ENCODE measurements at regions not wholly inside any gene's neighbourhood (a gene's known extent, or its start where the extent isn't known, plus 50 kb on each side); places are given as distances from the start of the nearest gene placed in this dataset.

DNA sequence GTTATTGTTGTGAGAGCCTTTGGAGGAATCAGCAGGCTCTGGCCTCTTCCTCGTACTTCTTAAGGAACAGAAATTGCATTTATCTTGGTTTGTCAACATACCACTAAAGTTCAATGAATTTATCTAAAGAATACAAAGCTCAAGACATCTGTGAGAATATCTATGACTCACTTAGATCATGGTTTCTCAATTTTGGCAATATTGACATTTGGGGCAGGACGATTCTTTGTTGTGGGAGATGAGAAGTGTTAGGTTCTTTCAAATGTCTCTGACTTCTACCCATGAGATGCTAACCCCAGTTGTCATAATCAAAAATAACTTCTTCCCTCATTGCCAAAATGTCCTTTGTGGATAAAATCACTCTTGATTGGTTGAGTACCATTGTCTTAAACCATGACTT lies 1190.3 kb downstream of the GALC start:
- DNase-seq (ENCODE audit: low spot score in 2 of 2): no peak
- TF ChIP-seq, protein P1, sequence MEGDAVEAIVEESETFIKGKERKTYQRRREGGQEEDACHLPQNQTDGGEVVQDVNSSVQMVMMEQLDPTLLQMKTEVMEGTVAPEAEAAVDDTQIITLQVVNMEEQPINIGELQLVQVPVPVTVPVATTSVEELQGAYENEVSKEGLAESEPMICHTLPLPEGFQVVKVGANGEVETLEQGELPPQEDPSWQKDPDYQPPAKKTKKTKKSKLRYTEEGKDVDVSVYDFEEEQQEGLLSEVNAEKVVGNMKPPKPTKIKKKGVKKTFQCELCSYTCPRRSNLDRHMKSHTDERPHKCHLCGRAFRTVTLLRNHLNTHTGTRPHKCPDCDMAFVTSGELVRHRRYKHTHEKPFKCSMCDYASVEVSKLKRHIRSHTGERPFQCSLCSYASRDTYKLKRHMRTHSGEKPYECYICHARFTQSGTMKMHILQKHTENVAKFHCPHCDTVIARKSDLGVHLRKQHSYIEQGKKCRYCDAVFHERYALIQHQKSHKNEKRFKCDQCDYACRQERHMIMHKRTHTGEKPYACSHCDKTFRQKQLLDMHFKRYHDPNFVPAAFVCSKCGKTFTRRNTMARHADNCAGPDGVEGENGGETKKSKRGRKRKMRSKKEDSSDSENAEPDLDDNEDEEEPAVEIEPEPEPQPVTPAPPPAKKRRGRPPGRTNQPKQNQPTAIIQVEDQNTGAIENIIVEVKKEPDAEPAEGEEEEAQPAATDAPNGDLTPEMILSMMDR (IDR thresholded peaks at IDR 0.05): no peak
- no peak for TF ChIP-seq POLR2A (IDR thresholded peaks at IDR 0.05)
- H3K4me3 ChIP-seq: no peak overlapping the region
- intact Hi-C loops (cut with DNase I; ENCODE audit: low total_unique reads): no loop called here
- no peaks in the 10 kb centered on the region for H3K36me3 ChIP-seq
- no peaks in the 10 kb centered on the region for H3K4me1 ChIP-seq
- no peaks in the 10 kb centered on the region for H3K27me3 ChIP-seq
- H3K9me3 ChIP-seq: no peaks in the 10 kb centered on the region
- H3K27ac ChIP-seq: no peak overlapping the region

GRCh38 chr14:86799244-86799647 lies 1193.7 kb downstream of the GALC start:
- no peaks in the 10 kb centered on the region for H3K4me1 ChIP-seq
- DNase-seq (ENCODE audit: low spot score in 2 of 2): no peak
- H3K4me3 ChIP-seq: no peak overlapping the region
- H3K36me3 ChIP-seq: no peaks in the 10 kb centered on the region
- H3K9me3 ChIP-seq: no peaks in the 10 kb centered on the region
- intact Hi-C loops (cut with DNase I; ENCODE audit: low total_unique reads): no loop called here
- H3K27me3 ChIP-seq: no peaks in the 10 kb centered on the region
- no peak overlapping the region for H3K27ac ChIP-seq
- TF ChIP-seq POLR2AphosphoS5 (IDR thresholded peaks at IDR 0.05) (no peak), POLR2A (IDR thresholded peaks at IDR 0.05) (no peak)
- TF ChIP-seq, protein P1 (IDR thresholded peaks at IDR 0.05): no peak

DNA sequence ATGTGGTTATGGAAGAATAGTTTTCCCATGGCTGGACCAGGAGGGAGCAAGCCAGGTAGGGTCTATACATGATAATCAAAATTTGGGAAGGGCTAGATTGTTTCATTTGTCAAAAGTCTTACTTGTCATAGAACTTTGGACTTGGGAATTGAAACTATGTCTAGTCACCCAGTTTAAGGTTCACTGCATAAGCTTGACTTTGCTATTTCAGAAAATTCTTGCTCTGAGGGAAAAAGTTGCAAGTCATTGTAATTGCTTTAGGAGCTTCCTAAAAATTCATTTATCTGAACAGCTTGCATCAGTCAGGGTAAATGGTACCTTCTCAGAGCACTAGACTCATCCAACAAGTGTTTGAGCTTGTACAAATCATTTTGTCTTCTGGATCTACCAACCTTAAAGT lies 1194.7 kb downstream of the GALC start:
- intact Hi-C loops (cut with DNase I; ENCODE audit: low total_unique reads): no loop called here
- DNase-seq (ENCODE audit: low spot score in 2 of 2): no peak
- H3K36me3 ChIP-seq: no peaks in the 10 kb centered on the region
- no peaks in the 10 kb centered on the region for H3K9me3 ChIP-seq
- H3K27ac ChIP-seq: no peak overlapping the region
- TF ChIP-seq POLR2AphosphoS5 (IDR thresholded peaks at IDR 0.05) (no peak), POLR2A (IDR thresholded peaks at IDR 0.05) (no peak)
- TF ChIP-seq, protein P1 (IDR thresholded peaks at IDR 0.05): no peak
- H3K27me3 ChIP-seq: no peaks in the 10 kb centered on the region
- no peak overlapping the region for H3K4me3 ChIP-seq
- H3K4me1 ChIP-seq: no peaks in the 10 kb centered on the region

DNA sequence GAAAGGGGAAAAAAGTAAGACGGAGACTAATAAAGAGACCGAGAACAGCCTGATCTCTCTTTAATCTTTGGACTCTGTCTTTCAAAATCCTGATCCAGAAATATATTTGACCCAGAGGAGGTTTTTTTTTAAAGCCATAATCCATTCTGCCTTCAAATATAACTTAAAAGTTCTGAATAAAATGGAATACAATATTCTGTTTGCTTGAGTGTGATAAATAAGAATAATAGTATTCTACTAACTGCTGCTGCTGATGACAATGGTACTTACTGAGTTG lies 1196.0 kb downstream of the GALC start:
- Histone ChIP-seq H3K9me3 (no peaks in the 10 kb centered on the region), H3K27me3 (no peaks in the 10 kb centered on the region), H3K27ac (no peak overlapping the region), H3K36me3 (no peaks in the 10 kb centered on the region), H3K4me3 (no peak overlapping the region), H3K4me1 (no peaks in the 10 kb centered on the region)
- intact Hi-C loops (cut with DNase I; ENCODE audit: low total_unique reads): no loop called here
- no peak for DNase-seq (ENCODE audit: low spot score in 2 of 2)
- TF ChIP-seq, protein P1 (IDR thresholded peaks at IDR 0.05): no peak
- TF ChIP-seq POLR2AphosphoS5 (IDR thresholded peaks at IDR 0.05) (no peak), POLR2A (IDR thresholded peaks at IDR 0.05) (no peak)

- H3K36me3 ChIP-seq: no peaks in the 10 kb centered on the region
- H3K27ac ChIP-seq: no peak overlapping the region
- no peaks in the 10 kb centered on the region for H3K4me1 ChIP-seq
- TF ChIP-seq, protein P1 (IDR thresholded peaks at IDR 0.05): no peak
- no peak for TF ChIP-seq POLR2AphosphoS5 (IDR thresholded peaks at IDR 0.05)
- TF ChIP-seq POLR2A (IDR thresholded peaks at IDR 0.05): no peak
- DNase-seq (ENCODE audit: low spot score in 2 of 2): no peak
- intact Hi-C loops (cut with DNase I; ENCODE audit: low total_unique reads): no loop called here
- no peaks in the 10 kb centered on the region for H3K27me3 ChIP-seq
- no peak overlapping the region for H3K4me3 ChIP-seq
- H3K9me3 ChIP-seq: no peaks in the 10 kb centered on the region
Measured at GRCh38 chr14:86796221-86797074, 1196.5 kb downstream of the GALC start.

All from breast epithelium (tissue), 4 donors.